GM23248 (cell line): ENCODE measurements at regions not wholly inside any gene's neighbourhood (a gene's known extent, or its start where the extent isn't known, plus 50 kb on each side); places are given as distances from the start of the nearest gene placed in this dataset.

Experiments
- EZH2 ChIP-seq: fragments of 200-600 bp; sonication (generic); IDR thresholded peaks from 2 replicates; pipeline ENCODE4 v1.6.1; 2018; ENCODE audit warnings: antibody characterized with exemption, mild to moderate bottlenecking; ENCODE audit not compliant: insufficient read depth, poor library complexity, severe bottlenecking
- EZH2phosphoT487 ChIP-seq: fragments of 200-600 bp; sonication (generic); IDR thresholded peaks from 2 replicates; pipeline ENCODE4 v1.6.1; 2018; ENCODE audit warnings: antibody characterized with exemption, moderate library complexity, mild to moderate bottlenecking, low read depth; ENCODE audit not compliant: insufficient read depth

DNA sequence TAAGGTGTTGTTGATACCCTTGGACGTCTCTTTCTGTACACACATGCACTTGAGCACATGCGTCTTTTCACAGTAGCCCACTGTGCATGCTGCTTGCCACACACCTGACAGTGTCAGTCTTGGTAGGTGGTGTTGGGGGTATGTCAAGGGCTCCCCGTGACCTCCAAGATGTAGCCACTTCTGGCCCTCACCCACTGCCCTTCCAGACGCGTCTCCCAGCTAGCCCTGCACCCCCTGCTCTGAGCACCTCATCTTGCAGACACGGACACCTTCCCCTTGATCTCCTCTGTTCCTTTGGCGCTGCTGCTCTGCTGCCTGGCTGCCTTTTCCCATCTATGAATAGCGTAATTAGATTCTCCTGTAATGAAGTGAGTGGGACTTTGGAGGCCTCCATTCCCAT lies 75.2 kb upstream of the TNS3 start:
- TF ChIP-seq EZH2phosphoT487: no peak
- no peak for TF ChIP-seq EZH2
